ENCODE measurements at regions not wholly inside any gene's neighbourhood (a gene's known extent, or its start where the extent isn't known, plus 50 kb on each side); places are given as distances from the start of the nearest gene placed in this dataset.

GRCh38 chr2:198917275-198917674 is 540.5 kb downstream of the SATB2 start:
- 73 to 75% methylated on average over 2 of the region's 2 CpGs for WGBS, 2 donors
- no peak for DNase-seq (ENCODE audit: low spot score in 2 of 2)
- H3K4me3 ChIP-seq (ENCODE audit: low read depth, poor library complexity, severe bottlenecking) = no peak overlapping the region
- intact Hi-C loops (cut with DNase I; ENCODE audit: low total_unique reads) = no loop called here
- TF ChIP-seq POLR2A (IDR thresholded peaks at IDR 0.05) (no peak), CTCF (IDR thresholded peaks at IDR 0.05) (no peak)

- H3K4me3 ChIP-seq (ENCODE audit: low read depth, poor library complexity, severe bottlenecking) = no peak overlapping the region
- no peak for DNase-seq (ENCODE audit: low spot score in 2 of 2)
- intact Hi-C loops (cut with DNase I; ENCODE audit: low total_unique reads) = no loop called here
- WGBS, 2 donors = 56 to 66% methylated on average over 6 of the region's 6 CpGs
- TF ChIP-seq CTCF (IDR thresholded peaks at IDR 0.05) (no peak), POLR2A (IDR thresholded peaks at IDR 0.05) (no peak)
Measured at GRCh38 chr2:198916548-198917080, 541.1 kb downstream of the SATB2 start.

GRCh38 chr2:198913394-198914152 is 544.2 kb downstream of the SATB2 start:
- intact Hi-C loops (cut with DNase I; ENCODE audit: low total_unique reads) = no loop called here
- no peak for TF ChIP-seq POLR2A (IDR thresholded peaks at IDR 0.05)
- TF ChIP-seq CTCF (IDR thresholded peaks at IDR 0.05) = no peak
- H3K4me3 ChIP-seq (ENCODE audit: low read depth, poor library complexity, severe bottlenecking) = no peak overlapping the region
- no peak for DNase-seq (ENCODE audit: low spot score in 2 of 2)

- intact Hi-C loops (cut with DNase I; ENCODE audit: low total_unique reads) = no loop called here
- H3K4me3 ChIP-seq (ENCODE audit: low read depth, poor library complexity, severe bottlenecking) = no peak overlapping the region
- DNase-seq (ENCODE audit: low spot score in 2 of 2) = no peak
- TF ChIP-seq CTCF (IDR thresholded peaks at IDR 0.05) (no peak), POLR2A (IDR thresholded peaks at IDR 0.05) (no peak)
- 82 to 90% methylated on average over 2 of the region's 2 CpGs for WGBS, 2 donors
Measured at GRCh38 chr2:198909525-198910267, 548.0 kb downstream of the SATB2 start.

GRCh38 chr2:198905881-198906612 is 551.7 kb downstream of the SATB2 start:
- intact Hi-C loops (cut with DNase I; ENCODE audit: low total_unique reads) = no loop called here
- DNase-seq (ENCODE audit: low spot score in 2 of 2) = no peak
- TF ChIP-seq CTCF (IDR thresholded peaks at IDR 0.05) (no peak), POLR2A (IDR thresholded peaks at IDR 0.05) (no peak)
- no peak overlapping the region for H3K4me3 ChIP-seq (ENCODE audit: low read depth, poor library complexity, severe bottlenecking)
- WGBS, 2 donors = 65 to 71% methylated on average over 7 of the region's 7 CpGs
